ENCODE measurements at regions not wholly inside any gene's neighbourhood (a gene's known extent, or its start where the extent isn't known, plus 50 kb on each side); places are given as distances from the start of the nearest gene placed in this dataset.

DNA sequence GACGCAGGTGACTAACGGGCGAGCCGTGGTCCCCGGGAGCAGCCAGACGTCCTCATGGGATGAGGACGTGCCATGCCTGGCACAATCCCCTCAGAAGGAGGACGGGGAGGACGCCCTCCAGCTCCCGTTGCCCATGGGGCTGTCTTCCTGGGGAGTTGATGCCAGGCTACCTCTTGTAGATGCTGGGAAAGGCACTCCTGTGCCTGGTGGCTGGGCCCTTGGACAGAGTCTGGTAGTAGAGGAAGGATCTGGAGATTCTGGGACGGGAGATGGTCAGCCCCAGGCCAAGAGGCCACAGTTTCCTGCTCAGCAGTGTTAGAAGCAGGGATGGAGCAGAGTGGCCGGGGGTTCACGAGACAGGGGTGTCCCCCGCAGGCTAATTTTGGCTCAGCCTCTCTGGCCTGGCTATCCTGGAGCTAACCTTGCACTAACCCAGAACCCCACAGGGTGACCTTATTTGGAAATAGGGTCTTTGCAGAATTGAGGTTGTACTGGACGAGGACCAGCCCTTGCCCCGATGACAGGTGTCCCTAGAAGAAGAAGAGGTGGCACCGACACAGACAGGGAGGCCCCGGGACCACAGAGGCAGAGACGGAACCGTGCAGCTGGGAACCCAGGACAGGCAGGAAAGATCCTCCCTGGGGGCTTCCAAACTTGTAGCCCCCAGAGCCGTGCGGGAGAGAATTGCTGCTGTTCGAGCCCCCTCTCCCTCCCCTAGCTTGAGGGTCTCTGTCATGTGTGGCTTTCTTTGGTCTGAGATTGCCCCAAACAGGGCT lies 50.1 kb upstream of the ADRA2C start:
- DNase-seq (no peak), ATAC-seq (no peak)
- no peaks in the 10 kb centered on the region for H3K4me1 ChIP-seq
- WGBS, 2 donors: 66 to 68% methylated on average over 17 to 23 of the region's 23 CpGs
- intact Hi-C loops (cut with DNase I): no loop called here
- no peaks in the 10 kb centered on the region for H3K27me3 ChIP-seq
- H3K36me3 ChIP-seq (replicated peaks in 1 of 2; ENCODE audit: insufficient read depth in 1 of 2, low read depth in 2 of 2): no peaks in the 10 kb centered on the region
- H3K27ac ChIP-seq: no peak overlapping the region
- no peak for TF ChIP-seq POLR2A (IDR thresholded peaks at IDR 0.05)
- TF ChIP-seq, protein P1, sequence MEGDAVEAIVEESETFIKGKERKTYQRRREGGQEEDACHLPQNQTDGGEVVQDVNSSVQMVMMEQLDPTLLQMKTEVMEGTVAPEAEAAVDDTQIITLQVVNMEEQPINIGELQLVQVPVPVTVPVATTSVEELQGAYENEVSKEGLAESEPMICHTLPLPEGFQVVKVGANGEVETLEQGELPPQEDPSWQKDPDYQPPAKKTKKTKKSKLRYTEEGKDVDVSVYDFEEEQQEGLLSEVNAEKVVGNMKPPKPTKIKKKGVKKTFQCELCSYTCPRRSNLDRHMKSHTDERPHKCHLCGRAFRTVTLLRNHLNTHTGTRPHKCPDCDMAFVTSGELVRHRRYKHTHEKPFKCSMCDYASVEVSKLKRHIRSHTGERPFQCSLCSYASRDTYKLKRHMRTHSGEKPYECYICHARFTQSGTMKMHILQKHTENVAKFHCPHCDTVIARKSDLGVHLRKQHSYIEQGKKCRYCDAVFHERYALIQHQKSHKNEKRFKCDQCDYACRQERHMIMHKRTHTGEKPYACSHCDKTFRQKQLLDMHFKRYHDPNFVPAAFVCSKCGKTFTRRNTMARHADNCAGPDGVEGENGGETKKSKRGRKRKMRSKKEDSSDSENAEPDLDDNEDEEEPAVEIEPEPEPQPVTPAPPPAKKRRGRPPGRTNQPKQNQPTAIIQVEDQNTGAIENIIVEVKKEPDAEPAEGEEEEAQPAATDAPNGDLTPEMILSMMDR (IDR thresholded peaks at IDR 0.05): no peak
- H3K9me3 ChIP-seq: peaks cover 0 to 5% (median 0%) of the 10 kb centered on the region in 3 donors
- H3K4me3 ChIP-seq: no peak overlapping the region

DNA sequence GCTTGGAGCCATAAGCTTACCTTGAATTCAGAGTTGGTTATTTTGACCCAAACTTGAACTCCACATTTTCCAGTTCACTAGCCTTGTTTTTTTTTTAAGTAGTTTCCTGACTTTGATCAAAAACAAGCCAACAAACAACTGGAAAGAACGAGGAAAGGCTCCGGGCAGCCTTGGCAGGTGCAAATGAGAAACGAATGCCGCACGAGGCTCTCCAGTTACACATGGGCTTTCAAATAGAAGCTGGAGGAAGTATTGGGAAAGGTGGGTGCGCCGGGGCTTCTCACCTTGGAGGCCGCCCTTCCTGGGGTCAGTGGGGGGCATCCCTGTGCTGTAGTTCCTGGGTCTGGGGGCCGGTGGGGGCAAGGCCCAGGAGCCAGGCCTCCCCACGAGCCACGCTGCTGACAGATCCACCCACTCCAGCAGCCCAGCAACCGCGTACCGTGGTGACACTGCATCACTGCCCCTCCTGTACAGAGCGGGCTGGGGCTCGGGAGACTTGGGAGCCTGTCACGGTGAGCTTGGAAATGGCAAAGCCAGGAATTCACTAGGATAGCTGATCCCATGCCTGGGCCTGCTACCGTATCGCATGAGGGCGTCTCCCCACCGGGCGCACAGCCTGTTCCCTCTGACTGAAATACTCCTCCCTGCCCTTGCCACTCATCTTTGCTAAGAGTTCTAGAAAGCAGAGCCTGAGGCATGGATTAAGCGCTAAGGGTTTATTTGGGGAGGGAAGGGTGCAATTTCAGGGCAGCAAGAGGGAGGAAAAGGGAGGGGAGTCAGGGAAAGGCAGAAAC lies 50.9 kb upstream of the ADRA2C start:
- ATAC-seq: no peak
- H3K4me3 ChIP-seq: no peak overlapping the region
- 41 to 51% methylated on average over 21 to 23 of the region's 23 CpGs for WGBS, 2 donors
- H3K27ac ChIP-seq: no peak overlapping the region
- no peaks in the 10 kb centered on the region for H3K27me3 ChIP-seq
- peaks cover 6% of the 10 kb centered on the region for H3K4me1 ChIP-seq
- intact Hi-C loops (cut with DNase I): no loop called here
- DNase-seq: no peak
- no peaks in the 10 kb centered on the region for H3K36me3 ChIP-seq (replicated peaks in 1 of 2; ENCODE audit: insufficient read depth in 1 of 2, low read depth in 2 of 2)
- H3K9me3 ChIP-seq: peaks cover 0 to 5% (median 0%) of the 10 kb centered on the region in 3 donors
- TF ChIP-seq, protein P1 (IDR thresholded peaks at IDR 0.05): no peak
- TF ChIP-seq POLR2A (IDR thresholded peaks at IDR 0.05): no peak

DNA sequence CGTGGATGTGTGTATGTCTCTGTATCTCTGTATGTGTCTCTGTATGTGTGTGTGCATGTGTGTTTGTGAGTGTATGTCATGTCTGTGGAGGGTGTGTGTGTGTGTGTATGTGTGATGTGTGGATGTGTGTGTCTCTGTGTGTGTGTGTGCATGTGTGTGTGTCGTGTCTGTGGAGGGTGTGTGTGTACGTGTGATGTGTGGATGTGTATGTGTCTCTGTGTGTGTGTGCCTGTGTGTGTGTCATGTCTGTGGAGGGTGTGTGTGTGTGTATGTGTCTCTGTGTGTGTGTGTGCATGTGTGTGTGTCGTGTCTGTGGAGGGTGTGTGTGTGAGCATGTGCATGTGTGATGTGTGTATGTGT lies 51.6 kb upstream of the ADRA2C start:
- ATAC-seq (no peak), DNase-seq (no peak)
- intact Hi-C loops (cut with DNase I): no loop called here
- peaks cover 10% of the 10 kb centered on the region for H3K4me1 ChIP-seq
- H3K27ac ChIP-seq: no peak overlapping the region
- TF ChIP-seq, protein P1 (IDR thresholded peaks at IDR 0.05): no peak
- TF ChIP-seq POLR2A (IDR thresholded peaks at IDR 0.05): no peak
- H3K36me3 ChIP-seq (replicated peaks in 1 of 2; ENCODE audit: insufficient read depth in 1 of 2, low read depth in 2 of 2): no peaks in the 10 kb centered on the region
- H3K9me3 ChIP-seq: peaks cover 0 to 5% (median 0%) of the 10 kb centered on the region in 3 donors
- H3K27me3 ChIP-seq: no peaks in the 10 kb centered on the region
- H3K4me3 ChIP-seq: no peak overlapping the region
- WGBS, 2 donors: 48 to 63% methylated on average over 4 of the region's 4 CpGs

DNA sequence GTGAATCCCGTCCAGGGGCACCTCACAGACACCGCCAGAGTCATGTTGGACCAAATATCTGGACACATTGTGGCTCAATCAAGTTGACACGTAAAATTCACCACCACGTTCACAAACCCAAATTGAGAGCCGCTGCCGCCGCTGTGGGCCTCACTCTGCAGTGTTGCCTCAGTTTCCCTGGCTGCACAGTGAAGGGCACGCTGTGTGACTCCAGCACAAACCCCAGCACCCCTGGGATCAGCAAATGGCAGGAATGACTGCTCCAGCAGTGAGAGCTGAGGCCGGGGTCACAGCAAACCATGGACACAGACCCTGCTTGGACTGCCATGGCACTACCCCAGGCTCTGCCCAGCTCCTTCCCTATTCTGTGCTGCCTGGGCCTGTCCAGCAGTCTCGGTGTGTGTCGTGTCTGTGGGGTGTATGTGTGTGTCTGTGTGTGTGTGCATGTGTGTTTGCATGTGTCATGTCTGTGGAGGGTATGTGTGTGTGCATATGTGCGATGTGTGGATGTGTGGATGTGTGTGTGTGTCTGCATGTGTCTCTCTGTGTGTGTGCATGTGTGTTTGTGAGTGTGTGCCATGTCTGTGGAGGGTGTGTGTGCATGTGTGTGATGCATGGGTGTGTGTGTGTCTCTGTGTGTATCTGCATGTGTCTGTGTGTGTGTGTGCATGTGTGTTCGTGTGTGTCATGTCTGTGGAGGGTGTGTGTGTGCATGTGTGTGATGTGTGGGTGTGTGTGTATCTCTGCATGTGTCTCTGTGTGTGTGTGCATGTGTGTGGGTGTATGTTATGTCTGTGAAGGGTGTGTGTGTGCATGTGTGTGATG lies 52.2 kb upstream of the ADRA2C start:
- DNase-seq (no peak), ATAC-seq (no peak)
- Histone ChIP-seq H3K4me3 (no peak overlapping the region), H3K4me1 (peaks cover 10% of the 10 kb centered on the region), H3K36me3 (replicated peaks in 1 of 2; ENCODE audit: insufficient read depth in 1 of 2, low read depth in 2 of 2) (no peaks in the 10 kb centered on the region), H3K27ac (no peak overlapping the region), H3K27me3 (no peaks in the 10 kb centered on the region), H3K9me3 (peaks cover 0 to 5% (median 0%) of the 10 kb centered on the region in 3 donors)
- TF ChIP-seq, protein P1 (IDR thresholded peaks at IDR 0.05): no peak
- TF ChIP-seq POLR2A (IDR thresholded peaks at IDR 0.05): no peak
- WGBS, 2 donors: 81% methylated on average over 7 to 13 of the region's 13 CpGs
- intact Hi-C loops (cut with DNase I): no loop called here

Data from body of pancreas (tissue), 4 donors.